T-cell (primary cell): ENCODE measurements at regions not wholly inside any gene's neighbourhood (a gene's known extent, or its start where the extent isn't known, plus 50 kb on each side); places are given as distances from the start of the nearest gene placed in this dataset.

ENCODE experiments used
- ATAC-seq, 4 experiments: fragments of 200-7000 bp in 3 of 4; fragments of 150-1000 bp in 1 of 4; cut with Tn5 transposase; replicated peaks in 1 of 4; 1 replicate in 3 of 4; 2 replicates in 1 of 4; pipeline ENCODE4 v1.10.0; 2021; ENCODE audit warnings: moderate library complexity in 3 of 4, mild to moderate bottlenecking in 2 of 4, moderate number of reproducible peaks in 1 of 4
- CTCF ChIA-PET, 2 donors: fragments of 300-600 bp; sonication (Branson Sonifier 250); formaldehyde crosslinking; loops; one replicate each; lab custom pipeline; 2022; ENCODE audit warnings: antibody characterized with exemption in 2 of 2; lab: Charles Lee
- POLR2A ChIA-PET, 2 donors: fragments of 300-600 bp; sonication (Branson Sonifier 250); formaldehyde crosslinking; loops; one replicate each; lab custom pipeline; 2022; ENCODE audit warnings: antibody characterized with exemption in 2 of 2; lab: Charles Lee
- DNase-seq, 35 experiments: peaks; one replicate each; pipeline versions ENCODE4 v3.0.0 to v3.0.0-alpha.2; 2013 to 2023
- H3K27ac ChIP-seq: one replicate; pipeline ENCODE4 v1.5.1; 2013; ENCODE audit warnings: low read length
- H3K27me3 ChIP-seq, 2 experiments: replicated peaks in 1 of 2; 1 replicate in 1 of 2; 2 replicates in 1 of 2; pipeline versions ENCODE4 v1.6.1 to v1.7.0; 2013; ENCODE audit warnings: low read length in 1 of 2, mixed read lengths in 1 of 2; ENCODE audit not compliant: control insufficient read depth in 2 of 2, insufficient read depth in 2 of 2; ENCODE audit errors: extremely low read depth in 1 of 2
- H3K36me3 ChIP-seq, 2 donors: 1 replicate in 1 of 2; 2 replicates in 1 of 2; pipeline versions ENCODE4 v1.6.1 to v1.7.0; 2013; ENCODE audit warnings: low read length in 1 of 2; ENCODE audit not compliant: control insufficient read depth in 2 of 2, insufficient read depth in 1 of 2; ENCODE audit errors: extremely low read depth in 1 of 2
- H3K4me1 ChIP-seq, 2 experiments: 1 replicate in 1 of 2; 2 replicates in 1 of 2; pipeline versions ENCODE4 v1.6.1 to v1.7.0; 2013; ENCODE audit warnings: low read length in 2 of 2, mixed read lengths in 1 of 2; ENCODE audit not compliant: insufficient read depth in 2 of 2, control insufficient read depth in 1 of 2; ENCODE audit errors: extremely low read depth in 1 of 2
- H3K4me3 ChIP-seq, 2 donors: 1 replicate in 1 of 2; 2 replicates in 1 of 2; pipeline versions ENCODE4 v1.5.1 to v1.7.0; 2013; ENCODE audit warnings: mild to moderate bottlenecking in 2 of 2, low read length in 1 of 2, moderate library complexity in 1 of 2; ENCODE audit not compliant: control insufficient read depth in 1 of 2; ENCODE audit errors: extremely low read depth in 1 of 2
- H3K9me3 ChIP-seq: 2 replicates; pipeline ENCODE4 v1.7.0; 2013
- H3K27ac Mint-ChIP-seq, 2 donors: one replicate each; pipeline ENCODE4 v1.8.0; 2020 to 2021; ENCODE audit warnings: mild to moderate bottlenecking in 2 of 2, mixed read lengths in 2 of 2
- H3K27me3 Mint-ChIP-seq, 2 donors: one replicate each; pipeline ENCODE4 v1.8.0; 2021 to 2022; ENCODE audit warnings: mixed read lengths in 2 of 2
- H3K36me3 Mint-ChIP-seq: one replicate; pipeline ENCODE4 v1.8.0; 2021; ENCODE audit warnings: mixed read lengths
- H3K4me1 Mint-ChIP-seq, 3 donors: one replicate each; pipeline ENCODE4 v1.8.0; 2020 to 2022; ENCODE audit warnings: mixed read lengths in 3 of 3, mild to moderate bottlenecking in 1 of 3
- H3K4me3 Mint-ChIP-seq, 3 donors: one replicate each; pipeline ENCODE4 v1.8.0; 2020 to 2022; ENCODE audit warnings: mild to moderate bottlenecking in 3 of 3, mixed read lengths in 3 of 3, moderate library complexity in 3 of 3
- H3K9me3 Mint-ChIP-seq, 3 donors: one replicate each; pipeline ENCODE4 v1.8.0; 2020 to 2022; ENCODE audit warnings: mixed read lengths in 3 of 3
- WGBS: methylation state at CpG from one replicate; pipeline ENCODE4 v1.1.5; 2013; ENCODE audit warnings: missing lambda C conversion rate; ENCODE audit not compliant: insufficient coverage; 5-methylcytosine and 5-hydroxymethylcytosine counted together

DNA sequence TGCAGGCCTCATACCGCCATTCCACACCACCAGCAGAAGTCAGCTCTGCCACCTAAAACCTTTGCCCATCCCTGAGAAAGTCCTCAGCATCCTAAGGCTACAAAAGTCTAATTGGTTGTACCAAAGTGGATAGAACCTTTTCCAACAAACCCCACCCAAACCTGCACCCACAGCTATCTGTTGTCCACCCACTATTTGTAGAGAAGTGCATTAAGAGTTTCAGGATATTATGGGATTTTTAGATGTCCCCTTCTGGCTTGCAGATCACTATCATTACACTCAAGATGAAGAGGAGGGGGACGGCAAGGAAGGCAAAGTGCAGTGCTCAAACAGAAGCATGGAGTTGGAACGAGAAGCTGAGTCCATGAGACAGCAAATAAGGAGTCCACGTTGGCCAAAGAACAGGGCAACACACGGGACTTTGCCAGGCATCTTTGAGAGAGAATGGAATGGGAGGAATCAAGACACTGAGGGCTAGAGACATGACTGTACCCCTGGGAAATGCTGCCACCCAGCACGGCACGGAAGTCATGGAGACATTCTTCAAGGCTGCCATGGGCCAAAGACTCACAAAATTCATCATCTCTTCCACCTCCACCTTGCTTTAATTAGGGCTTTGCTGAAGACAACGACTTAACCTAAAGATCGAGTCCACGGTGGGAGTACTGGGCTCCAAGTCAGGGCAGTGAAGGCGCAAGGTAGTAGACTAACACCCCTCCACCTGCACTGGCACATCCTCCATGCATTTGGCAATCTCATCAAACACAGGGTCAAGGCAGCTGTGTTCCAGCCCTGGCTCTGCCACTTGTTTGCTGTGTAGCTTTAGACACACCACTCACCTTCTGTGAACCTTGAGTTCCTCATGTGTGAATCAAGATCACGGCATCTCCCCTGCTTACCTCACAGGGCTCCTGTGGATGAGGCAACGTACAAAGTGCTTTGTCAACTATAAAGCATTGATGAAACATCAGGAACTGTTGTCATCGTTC lies 112.9 kb upstream of the TMEM45B start:
- ATAC-seq: no peak
- WGBS: 76% methylated on average over 9 of the region's 14 CpGs
- POLR2A ChIA-PET: no interaction called here

GRCh38 chr11:129703846-129704245 lies 111.8 kb upstream of the TMEM45B start:
- Mint-ChIP-seq H3K4me1 (no peaks in the 10 kb centered on the region), H3K27ac (no peak overlapping the region), H3K4me3 (no peak overlapping the region), H3K9me3 (no peaks in the 10 kb centered on the region), H3K36me3 (no peaks in the 10 kb centered on the region), H3K27me3 (peaks cover 0 to 16% of the 10 kb centered on the region in 2 donors)
- WGBS: no CpG with 5 or more reads among the region's 6 CpGs
- no peak for ATAC-seq
- Histone ChIP-seq H3K27me3 (peaks cover 0 to 5% of the 10 kb centered on the region in 2 experiments), H3K4me3 (no peak overlapping the region), H3K4me1 (no peaks in the 10 kb centered on the region), H3K36me3 (no peaks in the 10 kb centered on the region), H3K9me3 (no peaks in the 10 kb centered on the region), H3K27ac (no peak overlapping the region)
- CTCF ChIA-PET: no interaction called here
- no peak for DNase-seq
- POLR2A ChIA-PET: no interaction called here

More for the DNA sequence above, 112.9 kb upstream of the TMEM45B start:
- H3K4me1 Mint-ChIP-seq: no peaks in the 10 kb centered on the region
- no peaks in the 10 kb centered on the region for H3K9me3 Mint-ChIP-seq
- no peaks in the 10 kb centered on the region for H3K36me3 Mint-ChIP-seq
- Histone ChIP-seq H3K4me3 (no peak overlapping the region), H3K36me3 (no peaks in the 10 kb centered on the region), H3K27ac (no peak overlapping the region), H3K9me3 (no peaks in the 10 kb centered on the region), H3K4me1 (no peaks in the 10 kb centered on the region), H3K27me3 (peaks cover 0 to 5% of the 10 kb centered on the region in 2 experiments)
- no peak overlapping the region for H3K27ac Mint-ChIP-seq
- H3K27me3 Mint-ChIP-seq: peaks cover 0 to 16% of the 10 kb centered on the region in 2 donors
- DNase-seq: no peak
- CTCF ChIA-PET: no interaction called here
- H3K4me3 Mint-ChIP-seq: no peak overlapping the region

- Mint-ChIP-seq H3K27ac (no peak overlapping the region), H3K27me3 (peaks cover 0 to 16% of the 10 kb centered on the region in 2 donors), H3K4me3 (no peak overlapping the region), H3K36me3 (peaks cover 4% of the 10 kb centered on the region), H3K4me1 (no peaks in the 10 kb centered on the region), H3K9me3 (no peaks in the 10 kb centered on the region)
- ChIA-PET CTCF (no interaction called here), POLR2A (no interaction called here)
- 69% methylated on average over 1 of the region's 3 CpGs for WGBS
- Histone ChIP-seq H3K27me3 (peaks cover 0 to 6% of the 10 kb centered on the region in 2 experiments), H3K9me3 (no peaks in the 10 kb centered on the region), H3K4me3 (no peak overlapping the region), H3K27ac (no peak overlapping the region), H3K36me3 (no peaks in the 10 kb centered on the region), H3K4me1 (no peaks in the 10 kb centered on the region)
- no peak for DNase-seq
- no peak for ATAC-seq
Measured at GRCh38 chr11:129704831-129705230, 110.8 kb upstream of the TMEM45B start.

DNA sequence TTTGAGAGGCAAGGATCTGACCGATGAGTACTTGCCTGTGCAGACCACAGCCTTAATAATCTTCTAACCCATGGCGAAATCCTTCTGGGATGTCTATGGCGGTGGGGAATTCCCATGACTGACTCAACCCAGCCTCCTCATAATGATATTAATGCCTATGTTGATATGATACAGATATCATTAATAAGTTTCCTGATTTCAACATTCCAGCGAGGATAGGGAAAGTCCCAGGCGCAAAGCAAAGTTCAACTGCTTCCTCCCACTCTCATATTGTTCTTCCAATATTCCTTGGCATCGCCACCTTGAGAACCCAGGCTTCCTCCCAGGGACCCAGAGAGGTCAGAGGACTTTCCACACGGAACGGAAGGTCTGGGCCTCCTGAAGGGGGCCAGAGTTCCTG lies 110.3 kb upstream of the TMEM45B start:
- Mint-ChIP-seq H3K9me3 (no peaks in the 10 kb centered on the region), H3K27me3 (peaks cover 0 to 16% of the 10 kb centered on the region in 2 donors)
- CTCF ChIA-PET: no interaction called here

DNA sequence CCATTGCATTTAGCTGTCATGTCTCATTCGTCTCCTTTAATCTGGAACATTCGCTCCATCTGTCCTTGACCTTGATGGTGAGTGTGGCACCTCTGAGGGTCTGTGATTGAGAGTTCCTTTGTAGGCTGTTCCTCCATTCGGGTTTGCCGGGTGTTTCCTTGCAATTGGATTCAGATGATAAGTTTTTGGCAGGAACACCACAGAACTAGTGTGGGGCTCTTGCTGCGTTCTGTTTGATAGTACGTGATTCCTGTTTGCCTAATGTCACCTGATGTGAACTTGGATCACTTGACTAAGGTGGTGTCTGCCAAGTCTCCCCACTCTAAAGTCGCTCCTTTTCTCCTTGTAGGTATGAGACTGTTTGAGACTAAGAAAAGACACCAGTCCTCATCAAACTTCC lies 109.7 kb upstream of the TMEM45B start:
- no peak overlapping the region for H3K27ac Mint-ChIP-seq
- H3K36me3 Mint-ChIP-seq: peaks cover 4% of the 10 kb centered on the region
- ChIA-PET POLR2A (no interaction called here), CTCF (no interaction called here)
- Histone ChIP-seq H3K27me3 (peaks cover 0 to 12% of the 10 kb centered on the region in 2 experiments), H3K4me1 (no peaks in the 10 kb centered on the region), H3K27ac (no peak overlapping the region), H3K36me3 (no peaks in the 10 kb centered on the region), H3K4me3 (no peak overlapping the region), H3K9me3 (no peaks in the 10 kb centered on the region)
- H3K4me3 Mint-ChIP-seq: no peak overlapping the region
- ATAC-seq: no peak
- no peak for DNase-seq
- no peaks in the 10 kb centered on the region for H3K4me1 Mint-ChIP-seq
- H3K27me3 Mint-ChIP-seq: peaks cover 0 to 11% of the 10 kb centered on the region in 2 donors
- H3K9me3 Mint-ChIP-seq: no peaks in the 10 kb centered on the region
- 93% methylated on average over 4 of the region's 7 CpGs for WGBS

More for the DNA sequence above, 110.3 kb upstream of the TMEM45B start:
- no peaks in the 10 kb centered on the region for H3K4me1 ChIP-seq
- no peak for DNase-seq
- Mint-ChIP-seq H3K27ac (no peak overlapping the region), H3K4me1 (no peaks in the 10 kb centered on the region), H3K36me3 (peaks cover 4% of the 10 kb centered on the region), H3K4me3 (no peak overlapping the region)
- POLR2A ChIA-PET: no interaction called here
- no peaks in the 10 kb centered on the region for H3K9me3 ChIP-seq
- H3K36me3 ChIP-seq: no peaks in the 10 kb centered on the region
- H3K27ac ChIP-seq: no peak overlapping the region
- WGBS: 86% methylated on average over 3 of the region's 8 CpGs
- H3K27me3 ChIP-seq: peaks cover 0 to 10% of the 10 kb centered on the region in 2 experiments
- ATAC-seq: no peak
- no peak overlapping the region for H3K4me3 ChIP-seq

- Mint-ChIP-seq H3K4me1 (no peaks in the 10 kb centered on the region), H3K9me3 (peaks cover 0 to 4% (median 0%) of the 10 kb centered on the region in 3 donors), H3K36me3 (peaks cover 8% of the 10 kb centered on the region), H3K4me3 (no peak overlapping the region), H3K27me3 (peaks cover 2 to 18% of the 10 kb centered on the region in 2 donors), H3K27ac (no peak overlapping the region)
- no peaks in the 10 kb centered on the region for H3K36me3 ChIP-seq
- POLR2A ChIA-PET: no interaction called here
- no peak for DNase-seq
- no peak for ATAC-seq
- peaks cover 0 to 10% of the 10 kb centered on the region in 2 experiments for H3K27me3 ChIP-seq
- CTCF ChIA-PET: no interaction called here
- 92% methylated on average over 13 of the region's 15 CpGs for WGBS
- no peak overlapping the region for H3K27ac ChIP-seq
- H3K9me3 ChIP-seq: no peaks in the 10 kb centered on the region
- H3K4me3 ChIP-seq: no peak overlapping the region
- H3K4me1 ChIP-seq: no peaks in the 10 kb centered on the region
Measured at GRCh38 chr11:129709801-129710398, 105.7 kb upstream of the TMEM45B start.
